PC-9 (cell line): ENCODE measurements at regions not wholly inside any gene's neighbourhood (a gene's known extent, or its start where the extent isn't known, plus 50 kb on each side); places are given as distances from the start of the nearest gene placed in this dataset.
A peak's percentile ranks its signal among the peaks of the same experiment; 100 is the strongest.

Experiments used
- BruUV-seq: library from RNA; stranded (reverse); fragments of 400-500 nt; replicated peaks from 2 replicates; lab custom pipeline; 2021; lab: Mats Ljungman, UMichigan
- CTCF ChIA-PET: fragments of 300-600 bp; sonication (Branson Sonifier 250); formaldehyde crosslinking; loops from one replicate; lab custom pipeline; 2022; ENCODE audit warnings: antibody characterized with exemption; lab: Charles Lee
- POLR2A ChIA-PET: fragments of 300-600 bp; sonication (Branson Sonifier 250); formaldehyde crosslinking; loops from one replicate; lab custom pipeline; 2022; ENCODE audit warnings: antibody characterized with exemption; ENCODE audit not compliant: unreplicated experiment; lab: Charles Lee
- DNase-seq, 2 experiments: peaks; one replicate each; pipeline versions ENCODE4 v3.0.0 to v3.0.0-alpha.2; 2015 to 2022; ENCODE audit warnings: mixed read lengths in 1 of 2
- H2AFZ ChIP-seq: fragments of 200-600 bp; sonication (generic); 2 replicates; pipeline ENCODE4 v1.8.1; 2017; ENCODE audit warnings: antibody characterized with exemption
- H3F3A ChIP-seq: fragments of 200-600 bp; sonication (generic); 2 replicates; pipeline ENCODE4 v1.8.1; 2017; ENCODE audit warnings: antibody characterized with exemption, mild to moderate bottlenecking, low read depth; ENCODE audit not compliant: insufficient read depth
- H3K27ac ChIP-seq: fragments of 200-600 bp; sonication (generic); 2 replicates; pipeline ENCODE4 v1.6.1; 2016; ENCODE audit warnings: mixed run types
- H3K27me3 ChIP-seq: fragments of 200-600 bp; sonication (generic); 2 replicates; pipeline ENCODE4 v1.6.1; 2016; ENCODE audit warnings: low read depth, mixed run types; ENCODE audit not compliant: insufficient read depth
- H3K36me3 ChIP-seq: fragments of 200-600 bp; sonication (generic); 2 replicates; pipeline ENCODE4 v1.6.1; 2016; ENCODE audit warnings: low read depth, mixed run types
- H3K4me1 ChIP-seq: fragments of 200-600 bp; sonication (generic); replicated peaks from 2 replicates; pipeline ENCODE4 v1.6.1; 2016; ENCODE audit warnings: mixed run types; ENCODE audit not compliant: insufficient read depth
- H3K4me2 ChIP-seq: fragments of 200-600 bp; sonication (generic); 2 replicates; pipeline ENCODE4 v1.6.1; 2017; ENCODE audit warnings: mixed run types
- H3K4me3 ChIP-seq: fragments of 200-600 bp; sonication (generic); 2 replicates; pipeline ENCODE4 v1.6.1; 2016; ENCODE audit warnings: mixed run types
- H3K79me2 ChIP-seq: fragments of 200-600 bp; sonication (generic); 2 replicates; pipeline ENCODE4 v1.6.1; 2017; ENCODE audit warnings: low read depth, mixed run types
- H3K9me2 ChIP-seq: fragments of 200-600 bp; sonication (generic); 2 replicates; pipeline ENCODE4 v1.8.1; 2017; ENCODE audit warnings: mild to moderate bottlenecking; ENCODE audit not compliant: insufficient read depth
- H3K9me3 ChIP-seq: fragments of 200-600 bp; sonication (generic); 2 replicates; pipeline ENCODE4 v1.8.1; 2016; ENCODE audit warnings: low read depth; ENCODE audit not compliant: insufficient read depth
- H4K20me1 ChIP-seq: fragments of 200-600 bp; sonication (generic); 2 replicates; pipeline ENCODE4 v1.8.1; 2017; ENCODE audit not compliant: insufficient read depth
- CTCF ChIP-seq: fragments of 200-600 bp; sonication (generic); conservative IDR thresholded peaks from 2 replicates; pipeline ENCODE4 v1.6.1; 2017; ENCODE audit warnings: mixed run types, antibody characterized with exemption, mild to moderate bottlenecking, moderate library complexity
- EZH2 ChIP-seq: fragments of 200-600 bp; sonication (generic); IDR thresholded peaks from 2 replicates; pipeline ENCODE4 v1.8.0; 2017; ENCODE audit warnings: antibody characterized with exemption, low read depth
- intact Hi-C: fragments of 100-400 bp; cut with micrococcal nuclease; formaldehyde crosslinking; loops from one replicate; pipeline ENCODE4 v1.10.0; 2022; ENCODE audit not compliant: unreplicated experiment

GRCh38 chr16:13767215-13767614, 152.7 kb upstream of the ERCC4 start:
- peak in 1 of 2 experiments; percentile 11 for DNase-seq
- Histone ChIP-seq H3K9me3 (no peaks in the 10 kb centered on the region), H3K79me2 (no peaks in the 10 kb centered on the region), H3K4me1 (no peaks in the 10 kb centered on the region), H3K4me2 (no peak overlapping the region), H3K27me3 (peaks cover 73% of the 10 kb centered on the region), H3F3A (no peaks in the 10 kb centered on the region), H3K9me2 (no peaks in the 10 kb centered on the region), H2AFZ (no peak overlapping the region), H3K4me3 (no peak overlapping the region), H4K20me1 (0 out of 2 replicates have a peak, but pooled peaks cover 4% of the 10 kb centered on the region), H3K36me3 (no peaks in the 10 kb centered on the region), H3K27ac (no peak overlapping the region)
- POLR2A ChIA-PET: interaction anchor here (0.6 kb wide), 1 partner anchor 1179 kb away, joined by 8 read pairs; no protein-coding TSS in a partner anchor
- CTCF ChIA-PET: interaction anchor here (0.6 to 1.1 kb wide), 3 partner anchors 893 to 1154 kb away, joined by 3 to 4 read pairs (median 3); no protein-coding TSS in a partner anchor
- intact Hi-C loops: loop anchor here (1.0 to 5.0 kb wide), 3 partner anchors 657 to 1193 kb away; no protein-coding TSS in a partner anchor
- BruUV-seq: no TSS peak
- TF ChIP-seq CTCF (0 out of 2 replicates have a peak, but pooled peaks have one; percentile 33), EZH2 (no peak)

GRCh38 chr16:13768471-13768870, 151.5 kb upstream of the ERCC4 start:
- Histone ChIP-seq H3K79me2 (no peaks in the 10 kb centered on the region), H3K4me1 (no peaks in the 10 kb centered on the region), H3K27me3 (peaks cover 77% of the 10 kb centered on the region), H3K4me2 (no peak overlapping the region), H3K9me3 (no peaks in the 10 kb centered on the region), H2AFZ (no peak overlapping the region), H3F3A (no peaks in the 10 kb centered on the region), H3K4me3 (no peak overlapping the region), H3K9me2 (no peaks in the 10 kb centered on the region), H4K20me1 (0 out of 2 replicates have a peak, but pooled peaks cover 4% of the 10 kb centered on the region), H3K36me3 (no peaks in the 10 kb centered on the region), H3K27ac (no peak overlapping the region)
- intact Hi-C loops: loop anchor here (5.0 kb wide), 1 partner anchor 871 kb away; no protein-coding TSS in a partner anchor
- no TSS peak for BruUV-seq
- POLR2A ChIA-PET: no interaction called here
- TF ChIP-seq CTCF: no peak
- TF ChIP-seq EZH2: no peak
- no peak for DNase-seq
- CTCF ChIA-PET: no interaction called here

GRCh38 chr16:13770436-13770835, 149.5 kb upstream of the ERCC4 start:
- no peaks in the 10 kb centered on the region for H3K36me3 ChIP-seq
- H3K4me3 ChIP-seq: no peak overlapping the region
- no TSS peak for BruUV-seq
- H3F3A ChIP-seq: no peaks in the 10 kb centered on the region
- POLR2A ChIA-PET: no interaction called here
- no peaks in the 10 kb centered on the region for H3K79me2 ChIP-seq
- intact Hi-C loops: no loop called here
- no peaks in the 10 kb centered on the region for H3K9me3 ChIP-seq
- H3K4me1 ChIP-seq: no peaks in the 10 kb centered on the region
- H3K9me2 ChIP-seq: no peaks in the 10 kb centered on the region
- H3K4me2 ChIP-seq: no peak overlapping the region
- peaks cover 74% of the 10 kb centered on the region for H3K27me3 ChIP-seq
- DNase-seq: no peak
- H4K20me1 ChIP-seq: 0 out of 2 replicates have a peak, but pooled peaks cover 4% of the 10 kb centered on the region
- H2AFZ ChIP-seq: no peak overlapping the region
- no peak overlapping the region for H3K27ac ChIP-seq
- no peak for TF ChIP-seq CTCF
- TF ChIP-seq EZH2: no peak
- CTCF ChIA-PET: no interaction called here
